NCI-H446 (cell line): ENCODE measurements at regions not wholly inside any gene's neighbourhood (a gene's known extent, or its start where the extent isn't known, plus 50 kb on each side); places are given as distances from the start of the nearest gene placed in this dataset.

Source experiments
- DNase-seq, 2 experiments: peaks; one replicate each; lab custom pipeline; 2025; lab: John Stamatoyannopoulos, UW

DNA sequence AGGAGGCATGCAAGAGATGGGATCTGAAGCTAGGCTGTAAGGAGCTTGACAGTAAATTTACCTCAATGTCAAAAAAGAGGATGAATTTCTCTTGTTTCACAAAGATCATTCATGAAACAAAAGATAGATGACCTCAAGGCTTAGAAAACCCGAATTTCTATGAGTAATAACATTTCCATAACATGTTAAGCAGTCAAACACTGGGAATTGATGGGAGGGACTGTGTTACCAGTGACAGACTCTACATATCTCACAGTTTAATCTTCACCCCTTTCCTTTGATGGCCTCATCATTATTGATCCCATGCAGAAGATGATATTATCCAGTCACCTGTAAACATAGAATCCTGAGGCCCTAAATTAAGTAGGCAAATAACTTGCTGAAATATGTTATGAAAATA lies 53.5 kb upstream of the VGLL3 start:
- no peak for DNase-seq

DNA sequence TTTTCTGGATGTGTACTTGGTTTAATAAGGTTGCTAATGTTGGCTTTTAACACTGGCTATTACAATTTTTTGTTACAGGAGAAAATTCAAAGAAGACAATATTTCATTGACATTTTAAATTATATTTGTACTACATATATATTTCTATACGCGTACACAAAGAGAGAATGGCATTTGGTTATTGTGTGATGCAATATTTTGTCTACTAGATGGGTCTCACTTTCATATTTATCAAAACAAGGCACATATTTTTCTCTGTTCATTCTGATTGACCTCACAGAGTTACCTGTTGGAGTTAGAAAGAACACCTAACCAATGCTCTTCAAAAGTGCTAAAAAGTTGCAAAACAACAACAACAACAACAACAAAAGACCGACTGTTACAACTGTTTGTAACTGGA lies 50.2 kb upstream of the VGLL3 start:
- DNase-seq, result no peak
